Inflammatory macrophage (primary cell): ENCODE measurements at regions not wholly inside any gene's neighbourhood (a gene's known extent, or its start where the extent isn't known, plus 50 kb on each side); places are given as distances from the start of the nearest gene placed in this dataset.
A peak's percentile ranks its signal among the peaks of the same experiment; 100 is the strongest.
"Not testable (repeated sequence)": the region's sequence is repeated elsewhere in the genome, so short reads cannot be mapped to it uniquely, and the experiment has no call there.

Source experiments
- DNase-seq, 2 donors: peaks; one replicate each; pipeline ENCODE4 v3.0.0-alpha.2; 2020 to 2022

DNA sequence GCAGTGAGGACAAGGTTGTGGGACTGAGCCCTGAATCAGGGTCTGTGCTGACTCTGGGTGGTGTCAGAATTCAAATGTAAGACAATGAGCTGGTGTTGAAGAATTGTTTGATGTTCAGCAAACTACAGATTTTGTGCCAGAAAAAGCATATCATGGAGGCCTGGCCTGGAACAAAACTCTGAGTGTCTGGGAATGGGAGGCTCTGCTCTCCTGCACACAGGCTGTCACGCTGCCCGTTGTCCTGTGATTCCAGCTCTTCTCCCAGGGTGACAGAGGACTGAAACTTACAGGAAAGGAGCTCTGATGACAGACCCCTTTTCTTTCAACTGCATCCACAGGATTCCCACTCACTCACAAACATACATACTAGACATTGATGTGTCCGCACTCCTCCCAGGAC is 120.1 kb downstream of the ZNF486 start:
- DNase-seq, result no peak

DNA sequence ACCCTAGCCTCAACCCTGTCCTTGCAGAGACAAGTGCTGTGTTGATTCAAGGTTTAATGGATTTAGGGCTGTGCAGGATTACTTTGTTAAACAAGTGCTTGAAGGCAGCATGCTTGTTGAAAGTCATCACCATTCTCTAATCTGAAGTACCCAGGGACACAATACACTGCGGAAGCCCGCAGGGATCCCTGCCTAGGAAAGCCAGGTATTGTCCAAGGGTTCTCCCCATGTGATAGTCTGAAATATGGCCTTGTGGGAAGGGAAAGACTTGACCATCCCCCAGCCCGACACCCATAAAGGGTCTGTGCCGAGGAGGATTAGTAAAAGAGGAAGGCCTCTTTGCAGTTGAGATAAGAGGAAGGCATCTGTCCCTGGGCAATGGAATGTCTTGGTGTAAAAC is 118.9 kb downstream of the ZNF486 start:
- not testable (repeated sequence) for DNase-seq

DNA sequence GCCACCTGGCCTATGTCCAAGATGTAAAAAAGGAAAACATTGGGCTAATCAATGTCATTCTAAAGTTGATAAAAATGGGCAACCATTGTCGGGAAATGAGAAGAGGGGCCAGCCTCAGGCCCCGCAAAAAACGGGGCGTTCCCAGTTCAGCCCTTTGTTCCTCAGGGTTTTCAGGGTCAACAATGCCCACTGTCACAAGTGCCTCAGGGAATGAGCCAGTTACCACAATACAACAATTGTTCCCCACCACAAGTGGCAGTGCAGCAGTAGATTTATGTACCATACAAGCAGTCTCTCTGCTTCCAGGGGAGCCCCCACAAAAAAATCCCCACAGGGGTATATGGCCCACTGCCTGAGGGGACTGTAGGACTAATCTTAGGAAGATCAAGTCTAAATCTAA is 112.5 kb downstream of the ZNF486 start:
- DNase-seq, result no peak

DNA sequence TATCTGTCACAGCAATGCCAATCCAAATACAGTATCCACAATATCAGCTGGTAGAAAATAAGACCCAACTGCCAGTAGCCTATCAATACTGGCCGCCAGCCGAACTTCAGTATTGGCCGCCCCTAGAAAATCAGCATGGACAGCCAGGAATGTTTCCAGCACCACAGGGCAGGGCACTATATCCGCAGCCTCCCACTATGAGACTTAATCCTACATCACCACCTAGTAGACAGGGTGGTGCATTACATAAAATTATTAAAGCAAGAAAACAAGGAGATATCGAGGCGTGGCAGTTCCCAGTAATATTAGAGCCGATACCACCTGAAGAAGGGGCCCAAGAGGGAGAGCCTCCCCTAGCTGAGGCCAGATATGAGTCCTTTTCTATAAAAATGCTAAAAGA is 111.3 kb downstream of the ZNF486 start:
- peak; percentile 11 to 40 for DNase-seq

DNA sequence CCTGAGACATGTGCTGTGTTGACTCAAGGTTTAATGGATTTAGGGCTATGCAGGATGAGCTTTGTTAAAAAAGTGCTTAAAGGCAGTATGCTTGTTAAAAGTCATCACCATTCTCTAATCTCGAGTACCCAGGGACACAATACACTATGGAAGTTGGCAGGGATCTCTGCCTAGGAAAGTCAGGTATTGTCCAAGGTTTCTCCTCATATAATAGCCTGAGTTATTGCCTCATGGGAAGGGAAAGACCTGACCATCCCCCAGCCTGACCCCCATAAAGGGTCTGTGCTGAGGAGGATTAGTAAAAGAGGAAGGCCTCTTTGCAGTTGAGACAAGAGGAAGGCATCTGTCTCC is 109.7 kb downstream of the ZNF486 start:
- not testable (repeated sequence) for DNase-seq

DNA sequence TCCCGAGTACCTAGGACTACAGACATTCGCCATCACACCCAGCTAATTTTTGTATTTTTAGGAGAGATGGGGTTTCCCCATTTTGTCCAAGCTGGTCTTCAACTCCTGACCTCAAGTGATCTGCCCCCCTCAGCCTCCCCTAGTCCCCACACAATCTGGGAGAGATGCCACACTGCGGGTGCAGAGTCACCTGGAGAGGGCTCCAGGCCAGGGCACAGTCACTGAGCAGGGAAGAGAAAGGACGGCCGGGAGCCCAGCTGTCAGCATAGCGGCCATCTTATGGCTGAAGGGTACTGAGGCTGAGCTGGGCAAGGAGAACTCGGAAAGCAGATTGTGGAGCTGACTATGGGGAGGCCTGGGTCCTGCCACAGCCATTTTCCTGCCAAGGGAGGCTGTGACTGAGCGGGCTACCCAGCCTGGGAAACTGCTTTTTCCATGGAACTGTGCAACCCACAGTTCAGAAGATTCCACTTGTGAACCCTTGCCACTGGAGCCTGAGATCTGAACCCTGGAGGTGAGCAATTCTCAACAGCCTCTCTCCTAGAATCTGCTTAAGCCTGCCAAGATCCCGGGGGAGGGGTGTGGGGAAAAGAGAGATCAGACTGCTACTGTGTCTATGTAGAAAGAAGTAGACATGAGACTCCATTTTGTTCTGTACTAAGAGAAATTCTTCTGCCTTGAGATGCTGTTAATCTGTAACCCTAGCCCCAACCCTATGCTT is 109.2 kb downstream of the ZNF486 start:
- no peak for DNase-seq

DNA sequence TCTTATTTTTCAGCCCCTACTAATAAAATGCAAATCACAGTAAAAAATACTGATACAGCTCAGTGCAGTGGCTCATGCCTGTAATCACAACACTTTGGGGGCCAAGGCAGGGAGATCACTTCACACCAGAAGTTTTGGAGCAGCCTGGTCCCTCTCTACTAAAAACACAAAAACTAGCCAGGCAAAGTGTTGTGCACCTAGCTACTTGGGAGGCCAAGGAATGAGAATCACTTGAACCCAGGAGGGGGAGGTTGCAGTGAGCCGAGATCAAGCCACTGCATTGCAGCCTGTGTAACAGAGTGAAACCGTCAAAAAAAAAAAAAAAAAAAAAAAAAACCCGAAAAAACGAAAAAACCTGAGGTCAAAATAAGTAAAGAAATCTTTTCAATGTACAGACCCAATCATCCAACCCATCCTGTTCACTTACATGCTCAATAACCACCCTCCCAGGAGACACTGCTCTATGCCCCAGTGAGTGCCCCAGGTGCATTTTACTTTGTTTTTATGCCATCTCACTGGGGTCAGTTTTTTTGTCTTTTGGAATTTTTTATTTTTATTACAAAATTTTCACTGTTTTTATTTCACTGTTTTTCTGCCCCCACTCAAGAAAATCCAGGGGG is 107.0 kb downstream of the ZNF486 start:
- DNase-seq, result no peak

DNA sequence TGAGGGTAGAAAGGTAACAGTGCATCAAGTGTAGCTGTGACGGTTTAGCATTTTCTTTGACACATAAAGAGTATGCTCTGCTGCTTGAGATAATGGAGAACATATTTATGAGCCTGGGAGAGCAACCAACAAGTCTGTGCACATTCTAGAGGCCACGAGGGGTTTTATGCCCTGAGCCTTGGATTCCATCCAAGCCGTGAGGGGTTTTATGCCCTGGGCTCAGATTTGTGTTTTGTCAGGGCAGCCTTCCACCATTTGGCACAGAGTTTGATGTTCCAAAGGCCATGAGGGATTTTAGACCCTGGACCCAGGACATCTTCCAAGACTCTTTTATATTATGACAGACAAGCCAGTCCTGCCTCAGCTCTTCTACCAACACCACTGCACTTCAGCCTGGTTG is 106.4 kb downstream of the ZNF486 start:
- no peak for DNase-seq

DNA sequence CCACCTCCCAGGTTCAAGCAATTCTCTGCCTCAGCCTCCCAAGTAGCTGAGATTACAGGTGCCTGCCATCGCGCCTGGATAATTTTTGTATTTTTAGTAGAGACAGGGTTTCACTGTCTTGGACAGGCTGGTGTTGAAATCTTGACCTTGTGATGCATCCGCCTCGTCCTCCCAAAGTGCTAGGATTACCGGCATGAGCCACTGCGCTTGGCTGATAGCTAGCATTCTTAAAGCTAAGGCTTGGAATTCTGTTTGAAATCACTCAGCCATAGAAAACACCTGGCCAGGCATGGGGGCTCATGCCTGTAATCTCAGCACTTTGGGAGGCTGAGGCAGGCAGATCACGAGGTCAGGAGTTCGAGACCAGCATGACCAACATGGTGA is 105.6 kb downstream of the ZNF486 start:
- DNase-seq, result not testable (repeated sequence)

DNA sequence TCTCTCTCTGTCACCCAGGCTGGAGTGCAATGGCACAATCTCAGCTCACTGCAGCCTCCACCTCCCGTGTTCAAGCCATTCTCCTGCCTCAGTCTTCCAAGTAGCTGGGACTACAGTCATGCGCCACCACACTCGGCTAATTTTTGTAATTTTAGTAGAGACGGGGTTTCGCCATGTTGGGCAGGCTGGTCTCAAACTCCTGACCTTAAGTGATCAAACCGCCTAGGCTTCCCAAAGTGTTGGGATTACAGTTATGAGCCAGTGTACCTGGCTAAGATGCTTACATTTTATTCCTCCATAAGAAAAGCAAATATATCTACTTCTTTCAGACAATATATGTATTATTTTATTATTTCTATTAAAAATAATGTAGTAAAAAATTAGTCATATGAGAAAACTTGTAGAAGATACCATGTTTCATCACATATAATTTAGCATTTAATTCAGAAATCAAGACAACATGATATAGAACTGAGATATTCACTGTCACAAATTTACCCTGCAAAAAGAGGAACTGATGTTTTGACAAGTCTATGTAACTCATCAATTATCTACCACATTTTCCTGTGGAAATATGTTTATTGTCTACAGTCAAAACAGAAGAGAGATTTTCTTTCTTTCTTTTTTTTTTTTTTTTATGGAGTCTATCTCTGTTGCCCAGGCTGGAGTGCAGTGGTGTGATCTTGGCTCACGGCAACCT is 105.1 kb downstream of the ZNF486 start:
- DNase-seq, result not testable (repeated sequence)

DNA sequence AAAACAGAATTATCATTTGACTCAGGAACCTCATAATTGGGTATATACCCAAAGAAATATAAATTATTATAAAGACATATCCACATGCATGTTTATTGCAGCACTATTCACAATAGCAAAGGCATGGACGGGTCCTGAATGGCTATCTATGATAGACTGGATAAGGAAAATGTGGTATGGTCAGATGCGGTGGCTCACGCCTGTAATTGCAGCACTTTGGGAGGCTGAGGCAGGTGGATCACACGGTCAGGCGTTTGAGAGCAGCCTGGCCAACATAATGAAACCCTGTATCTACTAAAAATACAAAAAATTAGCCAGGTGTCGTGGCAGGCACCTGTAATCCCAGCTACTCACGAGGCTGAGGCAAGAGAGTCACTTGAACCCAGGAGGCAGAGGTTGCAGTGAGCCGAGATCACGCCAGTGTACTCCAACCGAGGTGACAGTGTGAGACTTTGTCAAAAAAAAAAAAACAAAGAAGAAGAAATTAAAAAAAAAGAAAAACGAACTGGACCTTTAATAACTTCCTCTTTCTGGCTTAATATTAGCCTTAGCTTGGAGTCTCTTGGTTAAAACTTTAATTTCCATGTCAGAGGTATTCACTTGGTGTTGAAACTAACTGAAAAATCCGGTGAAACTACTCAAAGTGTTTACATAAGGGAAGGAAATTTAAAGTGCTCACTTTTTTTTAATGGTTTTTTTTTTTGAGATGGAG is 104.4 kb downstream of the ZNF486 start:
- DNase-seq, result no peak

DNA sequence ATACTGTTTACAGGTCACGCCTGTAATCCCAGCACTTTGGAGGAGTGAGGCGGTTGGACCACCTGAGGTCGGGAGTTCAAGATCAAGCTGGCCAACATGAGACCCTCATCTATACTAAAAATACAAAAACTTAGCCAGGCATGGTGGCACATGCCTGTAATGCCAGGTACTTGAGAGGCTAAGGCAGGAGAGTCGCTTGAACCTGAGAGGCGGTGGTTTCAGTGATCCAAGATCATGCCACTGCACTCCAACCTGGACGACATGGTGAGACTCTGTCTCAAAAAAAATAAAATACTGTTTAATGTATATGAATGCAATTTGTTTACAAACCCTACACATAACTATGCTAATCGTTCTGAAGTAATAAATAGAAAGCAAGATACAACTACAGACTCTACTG is 102.4 kb downstream of the ZNF486 start:
- DNase-seq, result no peak

DNA sequence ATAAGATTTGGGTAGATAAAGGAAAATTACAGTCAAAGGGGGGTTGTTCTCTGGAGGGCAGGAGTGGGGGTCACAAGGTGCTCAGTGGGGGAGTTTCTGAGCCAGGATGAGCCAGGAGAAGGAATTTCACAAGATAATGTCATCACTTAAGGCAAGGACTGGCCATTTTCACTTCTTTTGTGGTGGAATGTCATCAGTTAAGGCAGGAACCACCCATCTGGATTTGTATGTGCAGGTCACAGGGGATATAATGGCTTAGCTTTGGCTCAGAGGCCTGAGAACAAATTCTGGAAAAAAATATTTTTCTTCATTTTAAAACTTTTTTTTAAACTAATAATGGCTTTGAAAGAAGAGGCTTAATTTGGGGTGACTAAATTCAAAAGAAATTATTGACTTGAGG is 94.5 kb downstream of the ZNF486 start:
- DNase-seq, result not testable (repeated sequence)

DNA sequence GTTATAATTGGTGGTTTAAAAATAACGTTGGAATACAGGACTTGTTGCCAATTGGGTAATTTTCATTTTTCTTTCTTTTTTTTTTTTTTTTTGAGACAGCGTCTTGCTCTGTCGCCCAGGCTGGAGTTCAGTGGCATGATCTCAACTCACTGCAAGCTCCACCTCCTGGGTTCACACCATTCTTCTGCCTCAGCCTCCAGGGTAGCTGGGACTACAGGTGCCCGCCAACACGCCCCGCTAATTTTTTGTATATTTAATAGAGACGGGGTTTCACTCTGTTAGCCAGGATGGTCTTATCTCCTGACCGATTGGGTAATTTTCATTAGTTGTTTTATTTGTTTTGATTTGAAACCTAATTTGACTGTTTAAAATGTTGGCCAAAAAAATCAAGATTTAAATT is 93.7 kb downstream of the ZNF486 start:
- not testable (repeated sequence) for DNase-seq

DNA sequence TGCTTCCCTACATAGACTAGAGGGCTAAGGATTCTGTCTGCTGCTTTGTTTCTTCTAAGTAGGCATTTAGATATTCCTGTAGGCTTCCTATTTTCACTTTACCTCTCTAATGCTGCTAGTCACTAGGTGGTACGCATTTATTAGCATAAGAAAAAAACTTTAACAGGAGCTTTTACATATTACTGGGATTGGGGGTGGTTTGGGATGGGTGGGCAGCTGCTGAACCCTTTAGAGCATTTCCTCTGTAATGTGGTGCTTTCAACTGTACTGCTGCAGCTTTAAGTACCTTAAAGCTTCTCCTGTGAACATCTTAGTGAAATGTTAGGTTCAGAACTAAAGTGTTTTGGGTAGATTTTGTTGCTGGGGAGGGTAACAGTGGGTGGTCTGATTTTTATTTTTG is 92.6 kb downstream of the ZNF486 start:
- no peak for DNase-seq

DNA sequence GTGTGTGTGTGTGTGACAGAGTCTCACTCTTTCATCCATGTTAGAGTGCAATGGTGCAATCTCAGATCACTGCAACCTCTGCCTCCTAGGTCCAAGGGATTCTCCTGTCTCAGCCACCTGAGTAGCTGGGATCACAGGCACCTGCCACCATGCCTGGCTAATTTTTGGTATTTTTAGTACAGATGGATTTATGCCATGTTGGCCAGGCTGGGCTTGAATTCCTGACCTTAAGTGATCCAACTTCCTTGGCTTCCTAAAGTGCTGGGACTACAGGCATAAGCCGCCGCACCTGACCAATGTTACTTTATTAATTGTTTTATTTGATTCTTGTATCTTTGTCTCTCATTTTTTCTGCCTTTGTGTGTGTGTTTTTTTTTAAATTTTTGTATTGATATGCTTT is 89.6 kb downstream of the ZNF486 start:
- DNase-seq, result no peak

DNA sequence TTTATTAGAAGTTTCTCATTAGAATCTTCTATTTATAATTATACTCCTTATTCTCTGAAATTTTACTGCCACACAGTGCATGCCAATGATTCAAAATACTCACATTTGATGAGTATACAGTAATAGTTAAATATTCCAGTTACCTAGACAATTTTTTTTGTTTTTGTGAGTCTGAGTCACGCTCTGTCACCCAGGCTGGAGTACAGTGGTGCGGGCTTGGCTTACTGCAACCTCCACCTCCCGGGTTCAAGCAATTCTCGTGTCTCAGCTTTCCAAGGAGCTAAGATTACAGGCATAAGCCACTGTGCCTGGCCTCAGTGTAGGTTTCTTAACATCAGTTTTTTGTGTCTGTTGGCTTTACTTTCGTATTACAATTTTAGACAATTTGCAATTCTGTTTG is 87.1 kb downstream of the ZNF486 start:
- DNase-seq, result no peak

DNA sequence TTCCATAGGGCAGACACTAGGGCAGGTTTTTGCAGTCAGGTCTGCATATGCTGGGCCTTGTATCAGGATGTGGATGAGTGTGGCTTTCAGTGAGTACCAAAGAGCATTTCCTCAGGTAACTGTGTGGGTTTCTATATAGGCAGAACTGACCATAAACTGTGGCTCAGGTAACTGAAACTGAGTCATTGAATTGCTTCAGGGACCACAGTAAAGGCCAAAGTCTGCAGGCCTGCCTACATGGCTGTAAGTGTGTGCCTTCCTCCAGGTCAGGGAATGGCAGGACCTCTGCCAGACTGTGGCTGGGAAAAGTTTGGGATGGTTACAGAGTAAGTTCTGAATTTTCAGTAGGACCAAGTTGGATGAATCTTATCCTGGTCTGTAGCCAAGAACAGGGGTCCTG is 85.6 kb downstream of the ZNF486 start:
- no peak for DNase-seq

DNA sequence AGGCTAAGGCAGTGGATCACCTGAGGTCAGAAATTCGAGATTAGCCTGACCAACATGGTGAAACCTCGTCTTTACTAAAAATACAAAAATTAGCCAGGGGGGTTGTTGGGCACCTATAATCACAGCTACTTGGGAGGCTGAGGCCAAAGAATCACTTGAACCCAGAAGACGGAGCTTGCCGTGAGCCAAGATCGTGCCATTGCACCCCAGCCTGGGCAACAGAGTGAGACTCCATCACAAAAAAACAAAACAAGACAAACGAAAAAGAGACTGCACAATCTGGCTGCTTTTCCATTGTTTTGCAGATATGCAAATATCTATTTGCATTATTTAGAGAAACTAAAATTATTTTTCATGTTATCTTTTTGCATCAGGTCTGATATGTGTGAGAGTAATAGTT is 83.6 kb downstream of the ZNF486 start:
- no peak for DNase-seq

DNA sequence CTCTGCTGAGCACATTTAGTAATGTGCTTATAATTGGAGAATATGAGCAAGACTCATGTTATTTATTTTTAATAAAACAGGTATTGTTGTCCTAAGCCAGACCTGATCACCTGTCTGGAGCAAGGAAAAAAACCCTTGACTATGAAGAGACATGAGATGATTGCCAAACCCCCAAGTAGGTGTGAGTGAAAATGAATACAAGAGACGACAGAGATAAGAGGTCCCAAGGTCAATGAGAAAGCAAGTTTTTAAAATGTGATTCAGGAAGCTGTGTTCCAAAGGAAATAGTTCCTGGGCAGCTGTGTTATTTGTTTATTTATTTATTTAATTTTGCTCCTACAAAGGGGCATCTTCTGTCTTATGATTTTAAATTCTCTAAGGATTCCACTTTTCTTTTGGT is 83.1 kb downstream of the ZNF486 start:
- no peak for DNase-seq
